Mammary epithelial cell (primary cell): ENCODE measurements at regions not wholly inside any gene's neighbourhood (a gene's known extent, or its start where the extent isn't known, plus 50 kb on each side); places are given as distances from the start of the nearest gene placed in this dataset.

ENCODE experiments used
- EZH2 ChIP-seq: IDR thresholded peaks from 2 replicates; pipeline ENCODE4 v1.6.1; 2012; ENCODE audit warnings: low read length, inconsistent platforms, borderline replicate concordance
- TF ChIP-seq, protein P1 (sequence below), 2 donors: IDR thresholded peaks in 1 of 2; conservative IDR thresholded peaks in 1 of 2; 2 replicates each; pipeline ENCODE4 v1.5.1; 2011 to 2012; ENCODE audit warnings: inconsistent platforms in 2 of 2, low read length in 2 of 2, mild to moderate bottlenecking in 2 of 2, control low read depth in 1 of 2, low read depth in 1 of 2; ENCODE audit not compliant: insufficient read depth in 1 of 2; ENCODE audit errors: extremely low read depth in 1 of 2

DNA sequence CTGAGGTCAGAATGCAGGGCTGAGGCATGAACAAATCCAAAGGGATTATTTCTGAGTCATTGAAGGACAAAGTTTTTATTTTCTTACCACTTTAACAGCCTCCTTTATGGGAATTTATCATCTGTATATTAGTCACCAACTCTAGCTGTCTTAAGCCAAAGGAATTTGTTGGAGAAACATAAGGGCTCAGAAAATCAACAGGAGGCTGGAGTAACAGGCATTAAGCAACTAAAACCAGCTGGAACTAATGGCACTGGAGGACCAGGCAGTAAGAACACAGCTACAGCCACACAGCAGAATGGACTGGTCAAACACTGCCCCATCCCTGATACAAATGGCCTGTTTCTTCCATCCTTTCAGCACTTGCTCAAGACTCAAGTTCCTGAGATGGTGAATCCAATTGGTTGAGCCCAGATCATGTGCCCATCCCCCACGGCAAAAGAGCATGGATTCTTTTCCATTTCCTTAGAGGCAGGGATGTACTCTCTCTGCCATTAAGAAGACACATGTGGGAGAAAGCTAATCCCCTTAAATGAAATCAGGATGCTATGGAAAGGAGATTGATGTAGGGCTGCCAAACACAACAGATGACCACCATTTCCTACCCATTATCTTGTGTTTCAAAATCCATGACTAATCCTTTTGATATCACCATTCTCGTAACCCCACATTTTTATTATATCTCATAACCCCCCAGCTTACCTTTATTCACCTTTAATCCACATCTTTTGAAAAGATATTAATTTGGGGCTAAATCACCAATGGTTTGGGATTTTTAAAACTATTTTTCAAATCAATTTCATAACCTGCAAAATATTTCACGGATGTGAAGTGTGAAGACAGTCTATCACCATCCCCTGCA is 157.0 kb upstream of the FNDC3A start:
- TF ChIP-seq, protein P1, sequence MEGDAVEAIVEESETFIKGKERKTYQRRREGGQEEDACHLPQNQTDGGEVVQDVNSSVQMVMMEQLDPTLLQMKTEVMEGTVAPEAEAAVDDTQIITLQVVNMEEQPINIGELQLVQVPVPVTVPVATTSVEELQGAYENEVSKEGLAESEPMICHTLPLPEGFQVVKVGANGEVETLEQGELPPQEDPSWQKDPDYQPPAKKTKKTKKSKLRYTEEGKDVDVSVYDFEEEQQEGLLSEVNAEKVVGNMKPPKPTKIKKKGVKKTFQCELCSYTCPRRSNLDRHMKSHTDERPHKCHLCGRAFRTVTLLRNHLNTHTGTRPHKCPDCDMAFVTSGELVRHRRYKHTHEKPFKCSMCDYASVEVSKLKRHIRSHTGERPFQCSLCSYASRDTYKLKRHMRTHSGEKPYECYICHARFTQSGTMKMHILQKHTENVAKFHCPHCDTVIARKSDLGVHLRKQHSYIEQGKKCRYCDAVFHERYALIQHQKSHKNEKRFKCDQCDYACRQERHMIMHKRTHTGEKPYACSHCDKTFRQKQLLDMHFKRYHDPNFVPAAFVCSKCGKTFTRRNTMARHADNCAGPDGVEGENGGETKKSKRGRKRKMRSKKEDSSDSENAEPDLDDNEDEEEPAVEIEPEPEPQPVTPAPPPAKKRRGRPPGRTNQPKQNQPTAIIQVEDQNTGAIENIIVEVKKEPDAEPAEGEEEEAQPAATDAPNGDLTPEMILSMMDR (conservative IDR thresholded peaks at IDR 0.05 in 1 of 2, IDR thresholded peaks at IDR 0.05 in 1 of 2; ENCODE audit: extremely low read depth in 1 of 2, insufficient read depth in 1 of 2, low read depth in 1 of 2, low read length in 2 of 2) = no peak
- no peak for TF ChIP-seq EZH2
